ENCODE measurements at regions not wholly inside any gene's neighbourhood (a gene's known extent, or its start where the extent isn't known, plus 50 kb on each side); places are given as distances from the start of the nearest gene placed in this dataset.
A peak's percentile ranks its signal among the peaks of the same experiment; 100 is the strongest.

DNA sequence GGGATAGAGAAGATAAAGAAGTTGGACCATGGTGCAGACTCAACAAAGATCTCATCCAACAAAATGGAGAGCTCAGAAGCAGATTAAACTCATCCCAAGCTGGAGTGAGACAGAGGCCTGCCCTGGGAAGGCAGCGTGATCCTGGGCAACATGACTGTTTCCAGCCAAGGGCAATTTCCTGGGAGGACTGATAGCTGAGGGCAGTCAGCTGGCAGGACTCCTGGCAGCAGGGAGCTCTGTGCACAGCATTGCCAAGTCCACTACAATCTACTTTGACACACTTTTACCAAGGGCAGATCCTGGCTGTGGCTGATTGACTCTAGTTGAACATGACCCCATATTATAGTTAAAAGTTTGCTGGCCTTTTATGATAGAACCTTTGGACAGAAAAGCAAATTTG is 357.3 kb upstream of the RASGEF1B start:
- H3K9me3 ChIP-seq (replicated peaks in 1 of 3), result no peaks in the 10 kb centered on the region
- H3K4me3 ChIP-seq, result no peak overlapping the region
- H3K36me3 ChIP-seq (replicated peaks in 1 of 2), result no peaks in the 10 kb centered on the region
- no peak for TF ChIP-seq CTCF (IDR thresholded peaks at IDR 0.05)
- no peak for TF ChIP-seq POLR2A (IDR thresholded peaks at IDR 0.05)
- WGBS, 4 donors, result 26 to 58% (median 51%) methylated on average over 1 of the region's 1 CpG
- no peaks in the 10 kb centered on the region for H3K27me3 ChIP-seq
- H3K4me1 ChIP-seq (replicated peaks in 1 of 2), result no peaks in the 10 kb centered on the region
- DNase-seq, result peak; percentile 61 to 89 (median 77)
- no peak overlapping the region for H3K27ac ChIP-seq
- intact Hi-C loops (cut with DNase I), result no loop called here

DNA sequence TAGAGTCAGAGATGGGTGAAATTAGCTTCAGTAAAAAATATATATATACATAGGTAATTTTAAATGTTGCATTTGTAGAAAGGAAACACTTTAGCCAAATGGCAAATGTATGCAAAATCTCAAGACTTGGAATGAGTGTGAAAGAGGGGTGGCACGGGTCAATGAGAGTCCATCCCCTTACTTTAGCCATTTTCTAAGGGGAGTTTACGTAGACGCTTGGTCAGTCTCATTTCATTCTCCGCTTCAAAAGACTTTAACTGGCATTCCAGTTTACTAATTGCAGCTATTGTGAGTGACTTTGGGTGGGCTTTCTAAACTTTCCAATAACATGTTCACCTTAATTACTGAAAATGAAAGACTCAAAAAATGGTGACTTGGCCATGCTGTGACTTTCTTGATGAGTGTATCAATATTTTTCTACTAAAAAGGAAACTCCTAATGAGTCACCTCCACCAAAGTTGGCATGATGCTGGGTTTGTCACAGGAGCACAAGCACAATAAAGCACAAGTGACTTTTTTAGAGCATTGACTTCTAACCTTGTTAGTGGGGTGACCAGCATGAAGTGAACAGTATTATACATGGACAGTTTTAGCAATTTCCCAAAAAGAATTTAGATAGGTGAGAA is 356.0 kb upstream of the RASGEF1B start:
- Histone ChIP-seq H3K4me3 (no peak overlapping the region), H3K9me3 (replicated peaks in 1 of 3) (no peaks in the 10 kb centered on the region), H3K4me1 (replicated peaks in 1 of 2) (no peaks in the 10 kb centered on the region), H3K27me3 (no peaks in the 10 kb centered on the region), H3K27ac (no peak overlapping the region), H3K36me3 (replicated peaks in 1 of 2) (no peaks in the 10 kb centered on the region)
- no peak for TF ChIP-seq CTCF (IDR thresholded peaks at IDR 0.05)
- no peak for TF ChIP-seq POLR2A (IDR thresholded peaks at IDR 0.05)
- 93 to 94% (median 93%) methylated on average over 4 of the region's 4 CpGs for WGBS, 4 donors
- DNase-seq, result no peak
- intact Hi-C loops (cut with DNase I), result no loop called here

GRCh38 chr4:81826817-81827424 is 355.2 kb upstream of the RASGEF1B start:
- no peak for DNase-seq
- Histone ChIP-seq H3K4me3 (no peak overlapping the region), H3K9me3 (replicated peaks in 1 of 3) (no peaks in the 10 kb centered on the region), H3K4me1 (replicated peaks in 1 of 2) (no peaks in the 10 kb centered on the region), H3K27ac (no peak overlapping the region), H3K36me3 (replicated peaks in 1 of 2) (no peaks in the 10 kb centered on the region), H3K27me3 (no peaks in the 10 kb centered on the region)
- 71 to 89% (median 83%) methylated on average over 6 of the region's 6 CpGs for WGBS, 4 donors
- TF ChIP-seq CTCF (IDR thresholded peaks at IDR 0.05), result no peak
- intact Hi-C loops (cut with DNase I), result no loop called here

- WGBS, 4 donors, result 76 to 94% (median 80%) methylated on average over 1 of the region's 1 CpG
- no peaks in the 10 kb centered on the region for H3K4me1 ChIP-seq (replicated peaks in 1 of 2)
- TF ChIP-seq CTCF (IDR thresholded peaks at IDR 0.05) (no peak), POLR2A (IDR thresholded peaks at IDR 0.05) (no peak)
- intact Hi-C loops (cut with DNase I), result no loop called here
- H3K9me3 ChIP-seq (replicated peaks in 1 of 3), result no peaks in the 10 kb centered on the region
- no peak for DNase-seq
- no peak overlapping the region for H3K27ac ChIP-seq
- no peak overlapping the region for H3K4me3 ChIP-seq
- H3K36me3 ChIP-seq (replicated peaks in 1 of 2), result no peaks in the 10 kb centered on the region
- H3K27me3 ChIP-seq, result no peaks in the 10 kb centered on the region
Measured at GRCh38 chr4:81826335-81826734, 354.6 kb upstream of the RASGEF1B start.
